ENCODE measurements at regions not wholly inside any gene's neighbourhood (a gene's known extent, or its start where the extent isn't known, plus 50 kb on each side); places are given as distances from the start of the nearest gene placed in this dataset.

GRCh38 chr20:60529149-60529548 lies 570.9 kb downstream of the CDH26 start:
- DNase-seq: no peak
- intact Hi-C loops (cut with DNase I): no loop called here
- no peaks in the 10 kb centered on the region for H3K36me3 ChIP-seq (ENCODE audit: insufficient read depth in 1 of 2, low read depth in 1 of 2)
- ATAC-seq: no peak
- H3K9me3 ChIP-seq: no peaks in the 10 kb centered on the region
- no peak overlapping the region for H3K27ac ChIP-seq
- H3K27me3 ChIP-seq (ENCODE audit: insufficient read depth in 3 of 3, low read length in 2 of 3): peaks cover 0 to 3% (median 0%) of the 10 kb centered on the region in 3 donors
- H3K4me1 ChIP-seq: no peaks in the 10 kb centered on the region
- WGBS, 3 donors: 81 to 87% (median 84%) methylated on average over 5 of the region's 5 CpGs
- TF ChIP-seq CTCF (IDR thresholded peaks at IDR 0.05): no peak
- no peak overlapping the region for H3K4me3 ChIP-seq

GRCh38 chr20:60535211-60535610 lies 577.0 kb downstream of the CDH26 start:
- Histone ChIP-seq H3K27me3 (ENCODE audit: insufficient read depth in 3 of 3, low read length in 2 of 3) (no peaks in the 10 kb centered on the region), H3K36me3 (ENCODE audit: insufficient read depth in 1 of 2, low read depth in 1 of 2) (no peaks in the 10 kb centered on the region), H3K9me3 (no peaks in the 10 kb centered on the region), H3K4me3 (no peak overlapping the region), H3K4me1 (no peaks in the 10 kb centered on the region), H3K27ac (no peak overlapping the region)
- ATAC-seq (no peak), DNase-seq (no peak)
- 30 to 59% (median 35%) methylated on average over 3 of the region's 3 CpGs for WGBS, 3 donors
- intact Hi-C loops (cut with DNase I): no loop called here
- TF ChIP-seq CTCF (IDR thresholded peaks at IDR 0.05): no peak

GRCh38 chr20:60540591-60540990 lies 582.4 kb downstream of the CDH26 start:
- WGBS, 3 donors: 19 to 20% (median 20%) methylated on average over 3 of the region's 3 CpGs
- no peak overlapping the region for H3K4me3 ChIP-seq
- no peaks in the 10 kb centered on the region for H3K4me1 ChIP-seq
- H3K27me3 ChIP-seq (ENCODE audit: insufficient read depth in 3 of 3, low read length in 2 of 3): peaks cover 0 to 3% (median 0%) of the 10 kb centered on the region in 3 donors
- intact Hi-C loops (cut with DNase I): loop anchor here in 1 of 2 donors (5.0 kb wide), 1 partner anchor 557 kb away; no protein-coding TSS in a partner anchor
- TF ChIP-seq CTCF (IDR thresholded peaks at IDR 0.05): no peak
- ATAC-seq (no peak), DNase-seq (no peak)
- no peaks in the 10 kb centered on the region for H3K36me3 ChIP-seq (ENCODE audit: insufficient read depth in 1 of 2, low read depth in 1 of 2)
- H3K9me3 ChIP-seq: peaks cover 8% of the 10 kb centered on the region
- no peak overlapping the region for H3K27ac ChIP-seq

- no peak for TF ChIP-seq CTCF (IDR thresholded peaks at IDR 0.05)
- WGBS, 3 donors: 38 to 45% (median 41%) methylated on average over 5 of the region's 5 CpGs
- DNase-seq: no peak
- Histone ChIP-seq H3K9me3 (peaks cover 11% of the 10 kb centered on the region), H3K4me3 (no peak overlapping the region), H3K27ac (no peak overlapping the region), H3K4me1 (no peaks in the 10 kb centered on the region), H3K27me3 (ENCODE audit: insufficient read depth in 3 of 3, low read length in 2 of 3) (peaks cover 0 to 3% (median 0%) of the 10 kb centered on the region in 3 donors), H3K36me3 (ENCODE audit: insufficient read depth in 1 of 2, low read depth in 1 of 2) (no peaks in the 10 kb centered on the region)
- intact Hi-C loops (cut with DNase I): loop anchor here in 1 of 2 donors (5.0 kb wide), 1 partner anchor 555 kb away; no protein-coding TSS in a partner anchor
- ATAC-seq: no peak
These were observed 583.8 kb downstream of the CDH26 start for GRCh38 chr20:60541991-60542390.

- DNase-seq (no peak), ATAC-seq (no peak)
- 84 to 90% (median 84%) methylated on average over 3 of the region's 3 CpGs for WGBS, 3 donors
- Histone ChIP-seq H3K36me3 (ENCODE audit: insufficient read depth in 1 of 2, low read depth in 1 of 2) (no peaks in the 10 kb centered on the region), H3K27ac (no peak overlapping the region), H3K4me1 (no peaks in the 10 kb centered on the region), H3K9me3 (peaks cover 12% of the 10 kb centered on the region), H3K4me3 (no peak overlapping the region), H3K27me3 (ENCODE audit: insufficient read depth in 3 of 3, low read length in 2 of 3) (peaks cover 0 to 3% (median 0%) of the 10 kb centered on the region in 3 donors)
- intact Hi-C loops (cut with DNase I): loop anchor here in 1 of 2 donors (5.0 kb wide), 1 partner anchor 554 kb away; no protein-coding TSS in a partner anchor
- TF ChIP-seq CTCF (IDR thresholded peaks at IDR 0.05): no peak
These were observed 585.4 kb downstream of the CDH26 start for GRCh38 chr20:60543598-60543997.
